Vagina (tissue), 2 donors: ENCODE measurements at regions not wholly inside any gene's neighbourhood (a gene's known extent, or its start where the extent isn't known, plus 50 kb on each side); places are given as distances from the start of the nearest gene placed in this dataset.

ENCODE experiments used
- POLR2A ChIP-seq, 2 donors: fragments of 450-650 bp; IDR thresholded peaks; one replicate each; pipeline ENCODE4 v1.6.1; 2017; ENCODE audit warnings: antibody characterized with exemption in 2 of 2, mild to moderate bottlenecking in 2 of 2, moderate library complexity in 2 of 2
- TF ChIP-seq, protein P1 (sequence below), 3 experiments: fragments of 450-650 bp in 2 of 3; fragments of 200-600 bp in 1 of 3; sonication (generic) in 1 of 3; IDR thresholded peaks; one replicate each; pipeline ENCODE4 v1.5.1; 2017 to 2019; ENCODE audit warnings: antibody characterized with exemption in 3 of 3, mild to moderate bottlenecking in 2 of 3, moderate library complexity in 2 of 3

- TF ChIP-seq, protein P1, sequence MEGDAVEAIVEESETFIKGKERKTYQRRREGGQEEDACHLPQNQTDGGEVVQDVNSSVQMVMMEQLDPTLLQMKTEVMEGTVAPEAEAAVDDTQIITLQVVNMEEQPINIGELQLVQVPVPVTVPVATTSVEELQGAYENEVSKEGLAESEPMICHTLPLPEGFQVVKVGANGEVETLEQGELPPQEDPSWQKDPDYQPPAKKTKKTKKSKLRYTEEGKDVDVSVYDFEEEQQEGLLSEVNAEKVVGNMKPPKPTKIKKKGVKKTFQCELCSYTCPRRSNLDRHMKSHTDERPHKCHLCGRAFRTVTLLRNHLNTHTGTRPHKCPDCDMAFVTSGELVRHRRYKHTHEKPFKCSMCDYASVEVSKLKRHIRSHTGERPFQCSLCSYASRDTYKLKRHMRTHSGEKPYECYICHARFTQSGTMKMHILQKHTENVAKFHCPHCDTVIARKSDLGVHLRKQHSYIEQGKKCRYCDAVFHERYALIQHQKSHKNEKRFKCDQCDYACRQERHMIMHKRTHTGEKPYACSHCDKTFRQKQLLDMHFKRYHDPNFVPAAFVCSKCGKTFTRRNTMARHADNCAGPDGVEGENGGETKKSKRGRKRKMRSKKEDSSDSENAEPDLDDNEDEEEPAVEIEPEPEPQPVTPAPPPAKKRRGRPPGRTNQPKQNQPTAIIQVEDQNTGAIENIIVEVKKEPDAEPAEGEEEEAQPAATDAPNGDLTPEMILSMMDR (IDR thresholded peaks at IDR 0.05) = no peak
- no peak for TF ChIP-seq POLR2A (IDR thresholded peaks at IDR 0.05)
Measured at GRCh38 chr4:169841776-169842175, 84.0 kb upstream of the HPF1 start.
